K562 (cell line): ENCODE measurements at regions not wholly inside any gene's neighbourhood (a gene's known extent, or its start where the extent isn't known, plus 50 kb on each side); places are given as distances from the start of the nearest gene placed in this dataset.

ENCODE experiments used
- CHD7 ChIP-seq: fragments of 200-600 bp; sonication (generic); IDR thresholded peaks from one replicate; pipeline ENCODE4 v1.6.1; 2012; ENCODE audit warnings: mild to moderate bottlenecking, low read depth, low read length, inconsistent platforms
- HLTF ChIP-seq: fragments of 450-650 bp; IDR thresholded peaks from 2 replicates; pipeline ENCODE4 v1.6.1; 2016
- THAP7 ChIP-seq: fragments of 250-450 bp; sonication (Bioruptor Pico); IDR thresholded peaks from 2 replicates; pipeline ENCODE4 v1.5.0; 2021

- no peak for TF ChIP-seq CHD7
- TF ChIP-seq HLTF: no peak
- TF ChIP-seq THAP7 (CRISPR knock-in tag): no peak
Observed at GRCh38 chr12:68432622-68433021, 100.5 kb upstream of the MDM1 start (continued).
